GM12891 (cell line): ENCODE measurements at regions not wholly inside any gene's neighbourhood (a gene's known extent, or its start where the extent isn't known, plus 50 kb on each side); places are given as distances from the start of the nearest gene placed in this dataset.

Source experiments
- DNase-seq: peaks from one replicate; pipeline ENCODE4 v3.0.0; 2011; ENCODE audit warnings: low spot score; ENCODE audit not compliant: insufficient read length
- FAIRE-seq: peaks from 2 replicates; lab custom pipeline; 2011; peaks lifted over from hg19 to GRCh38; lab: Jason Lieb, UNC
- PAX5 ChIP-seq: IDR thresholded peaks from 2 replicates; pipeline ENCODE4 v1.6.1; 2011; ENCODE audit warnings: low read length, moderate library complexity, mild to moderate bottlenecking; ENCODE audit not compliant: insufficient read depth, severe bottlenecking
- POLR2A ChIP-seq: IDR thresholded peaks from 2 replicates; pipeline ENCODE4 v1.6.1; 2011; ENCODE audit warnings: low read depth, low read length, control low read depth
- POLR2AphosphoS5 ChIP-seq: IDR thresholded peaks from 2 replicates; pipeline ENCODE4 v1.6.1; 2011; ENCODE audit warnings: low read depth, low read length, control low read depth
- POU2F2 ChIP-seq: IDR thresholded peaks from 2 replicates; pipeline ENCODE4 v1.6.1; 2011; ENCODE audit warnings: low read depth, mild to moderate bottlenecking, control low read depth, low read length, moderate library complexity
- SPI1 ChIP-seq: IDR thresholded peaks from 2 replicates; pipeline ENCODE4 v1.6.1; 2011; ENCODE audit warnings: low read depth, low read length, control low read depth
- TAF1 ChIP-seq: IDR thresholded peaks from 2 replicates; pipeline ENCODE4 v1.6.1; 2011; ENCODE audit warnings: low read depth, low read length, control low read depth

DNA sequence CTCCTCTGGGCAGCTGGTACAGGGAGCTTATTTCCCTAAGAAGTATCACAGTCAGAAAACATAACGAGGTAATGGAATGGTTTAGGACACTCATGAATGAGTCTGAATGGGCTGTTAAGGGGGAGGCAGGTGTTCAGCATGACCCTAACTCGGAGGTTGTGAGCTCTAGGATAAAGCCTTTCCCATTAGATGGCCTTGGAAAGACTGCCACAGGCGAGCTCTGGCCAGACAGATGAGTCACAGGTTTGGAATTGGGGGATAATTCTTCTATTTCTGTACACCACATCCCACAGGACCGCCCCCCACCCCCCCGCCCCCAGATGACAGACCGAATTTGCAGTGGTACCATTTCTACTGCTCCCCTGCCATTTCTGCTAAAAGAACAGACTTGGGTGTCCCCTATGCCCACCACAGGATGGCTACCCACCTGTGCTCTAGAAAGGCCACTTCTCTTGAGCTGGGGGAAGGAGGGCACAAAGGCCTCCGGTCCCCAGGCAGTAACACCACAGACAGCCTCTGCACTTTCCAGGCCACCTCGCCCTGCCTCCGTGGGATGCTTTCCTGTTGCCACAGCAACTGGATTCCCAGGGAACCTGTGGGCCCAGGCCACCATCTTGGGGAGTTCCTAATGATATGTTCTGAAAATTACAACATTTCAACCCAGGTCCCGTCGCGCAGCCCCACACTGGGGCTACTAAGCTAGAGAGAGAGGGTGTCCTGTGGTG is 76.7 kb downstream of the TRIM29 start:
- FAIRE-seq (no peak), DNase-seq (no peak)
- TF ChIP-seq PAX5, result no peak
- TF ChIP-seq SPI1, result no peak
- no peak for TF ChIP-seq POU2F2
- no peak for TF ChIP-seq POLR2AphosphoS5
- TF ChIP-seq POLR2A, result no peak
- no peak for TF ChIP-seq TAF1

DNA sequence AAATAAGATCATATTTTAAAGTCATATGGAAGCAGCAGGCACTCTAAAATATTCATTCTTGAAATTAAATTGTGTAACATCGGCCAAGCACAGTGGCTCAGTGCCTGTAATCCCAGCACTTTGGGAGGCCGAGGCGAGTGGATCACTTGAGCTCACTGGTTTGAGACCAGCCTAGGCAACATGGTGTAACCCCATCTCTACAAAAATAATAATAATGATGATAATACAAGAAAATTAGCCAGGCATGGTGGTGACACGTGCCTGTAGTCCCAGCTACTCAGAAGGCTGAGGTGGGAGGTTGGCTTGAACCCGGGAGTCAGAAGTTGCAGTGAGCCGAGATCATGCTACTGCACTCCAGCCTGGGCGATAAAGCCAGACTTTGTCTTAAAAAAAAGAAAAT is 77.4 kb downstream of the TRIM29 start:
- DNase-seq (no peak), FAIRE-seq (no peak)
- TF ChIP-seq POLR2A (no peak), PAX5 (no peak), TAF1 (no peak), POU2F2 (no peak), POLR2AphosphoS5 (no peak), SPI1 (no peak)

DNA sequence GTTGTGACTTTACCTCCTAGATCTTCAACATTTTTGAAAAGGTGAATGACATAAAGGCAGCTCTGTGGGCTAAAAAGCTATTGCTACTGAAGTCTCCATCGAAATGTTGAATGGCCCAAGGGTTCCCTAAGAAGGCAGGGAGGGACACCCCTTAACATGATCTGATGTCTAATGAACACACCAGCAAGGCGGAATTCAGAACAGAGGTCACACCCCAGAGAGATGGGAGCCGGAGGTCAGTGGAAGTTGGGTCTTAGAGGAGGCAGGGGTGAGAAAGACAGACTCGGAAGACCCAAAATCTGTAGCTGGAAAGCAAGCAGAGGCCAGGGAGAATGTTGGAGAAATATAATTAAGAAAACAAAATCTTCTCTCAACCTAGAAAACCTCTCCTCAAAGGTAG is 79.0 kb downstream of the TRIM29 start:
- FAIRE-seq (no peak), DNase-seq (no peak)
- TF ChIP-seq POLR2AphosphoS5 (no peak), TAF1 (no peak), SPI1 (no peak), POLR2A (no peak), PAX5 (no peak), POU2F2 (no peak)

DNA sequence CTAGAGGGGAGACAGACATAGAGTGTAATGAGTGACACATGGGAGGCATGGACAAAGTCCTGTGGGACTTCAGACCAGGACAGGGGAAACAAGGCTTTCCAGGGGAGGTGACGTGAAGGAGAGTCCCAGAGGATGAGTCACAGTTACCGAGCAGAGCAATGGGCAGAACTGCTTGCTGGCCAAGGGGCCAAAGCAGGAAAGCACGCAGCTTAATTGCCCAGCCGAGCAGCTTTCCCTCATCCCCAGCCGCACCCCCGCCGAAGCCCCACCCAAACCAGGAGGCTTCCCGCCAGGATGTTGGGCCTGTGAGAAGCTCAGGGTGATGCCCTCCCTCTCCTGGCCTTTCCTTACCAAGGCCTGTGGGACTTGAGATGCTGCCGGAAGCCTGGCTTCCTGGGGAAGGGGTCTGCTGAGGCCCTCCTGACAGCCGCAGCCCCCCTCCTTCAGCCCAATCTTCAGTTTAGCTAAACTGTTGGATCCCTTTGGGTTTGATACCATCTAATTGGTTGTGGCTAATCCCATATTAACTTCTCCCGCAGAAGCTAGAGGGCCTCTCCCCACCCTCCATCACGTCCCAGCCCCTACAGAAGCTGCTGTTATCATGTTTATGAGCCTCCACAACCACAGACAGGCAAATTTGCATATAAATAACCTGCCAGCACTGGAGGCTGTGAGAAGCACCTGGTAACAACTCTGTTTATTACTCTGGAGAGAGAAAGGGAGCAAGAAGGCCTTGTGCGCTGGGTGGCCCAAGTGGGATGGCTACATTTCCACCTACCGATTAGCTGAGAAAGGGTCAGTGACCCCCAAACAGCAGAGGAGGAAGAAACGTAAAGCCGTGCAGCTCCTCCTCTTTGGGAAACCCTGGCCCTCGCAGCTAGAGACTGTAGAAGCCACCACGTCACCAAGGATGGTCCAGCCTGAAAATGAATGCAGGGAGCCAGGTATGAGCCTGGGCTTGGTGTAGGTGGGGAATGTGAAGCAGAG is 80.0 kb downstream of the TRIM29 start:
- DNase-seq (no peak), FAIRE-seq (no peak)
- TF ChIP-seq SPI1, result no peak
- no peak for TF ChIP-seq TAF1
- no peak for TF ChIP-seq POLR2A
- no peak for TF ChIP-seq POU2F2
- no peak for TF ChIP-seq POLR2AphosphoS5
- no peak for TF ChIP-seq PAX5

DNA sequence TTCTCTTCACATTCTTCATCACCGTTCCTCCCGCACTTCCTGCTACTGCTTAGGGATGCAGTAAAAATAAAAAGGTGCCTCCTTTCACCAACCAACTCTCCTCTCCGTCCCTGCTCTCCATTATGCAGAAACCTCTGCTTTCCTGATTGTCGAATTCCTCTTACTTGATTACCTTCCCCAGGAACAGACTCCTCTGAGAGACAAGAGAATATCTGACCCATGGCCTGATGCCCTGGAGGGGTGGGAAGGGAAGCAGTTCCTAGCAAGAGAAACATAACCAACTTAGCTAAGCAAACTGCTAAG is 80.9 kb downstream of the TRIM29 start:
- FAIRE-seq (no peak), DNase-seq (no peak)
- TF ChIP-seq SPI1, result no peak
- no peak for TF ChIP-seq POLR2AphosphoS5
- TF ChIP-seq POU2F2, result no peak
- no peak for TF ChIP-seq PAX5
- no peak for TF ChIP-seq POLR2A

DNA sequence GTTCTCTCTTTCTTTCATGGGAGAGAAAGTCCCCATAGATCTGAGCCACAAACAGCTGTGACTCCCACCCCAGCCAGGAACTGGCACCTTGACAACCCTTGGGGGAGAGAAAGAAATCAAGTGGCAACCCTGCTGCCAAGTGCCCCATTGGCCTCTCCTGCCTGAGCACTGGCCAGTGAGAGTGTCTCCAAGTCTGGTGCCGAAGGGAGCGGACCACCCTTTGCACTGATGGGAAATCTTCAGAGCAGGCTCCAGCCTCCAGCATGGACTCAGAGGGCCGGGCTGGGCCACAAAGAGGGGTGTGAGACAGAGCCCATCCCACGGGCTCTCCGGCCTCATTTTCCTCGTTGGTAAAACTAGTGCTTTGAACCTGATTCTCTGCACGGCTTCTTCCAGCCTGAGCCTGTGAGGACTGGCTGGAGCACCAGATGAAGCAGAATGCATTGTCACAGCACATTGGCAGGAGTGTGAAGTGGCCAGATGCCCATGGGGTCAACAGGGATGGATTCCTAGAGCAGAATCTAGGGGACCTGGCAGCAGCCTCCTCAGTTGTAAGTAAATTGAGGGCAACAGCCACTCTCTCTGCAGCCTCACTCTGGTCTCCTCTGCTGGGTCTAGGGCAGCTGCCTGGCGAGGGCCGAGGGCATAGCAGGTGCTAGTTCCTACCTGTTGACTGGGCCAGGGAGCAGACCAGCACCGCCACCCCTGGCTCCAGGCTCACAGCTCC is 81.4 kb downstream of the TRIM29 start:
- TF ChIP-seq POLR2AphosphoS5 (no peak), POLR2A (no peak), PAX5 (no peak), POU2F2 (no peak), TAF1 (no peak), SPI1 (no peak)
- FAIRE-seq (no peak), DNase-seq (no peak)

- DNase-seq (no peak), FAIRE-seq (no peak)
- no peak for TF ChIP-seq PAX5
- no peak for TF ChIP-seq POU2F2
- no peak for TF ChIP-seq TAF1
- TF ChIP-seq SPI1, result no peak
- no peak for TF ChIP-seq POLR2AphosphoS5
- no peak for TF ChIP-seq POLR2A
Observed at GRCh38 chr11:120055646-120056045, 82.3 kb downstream of the TRIM29 start.

DNA sequence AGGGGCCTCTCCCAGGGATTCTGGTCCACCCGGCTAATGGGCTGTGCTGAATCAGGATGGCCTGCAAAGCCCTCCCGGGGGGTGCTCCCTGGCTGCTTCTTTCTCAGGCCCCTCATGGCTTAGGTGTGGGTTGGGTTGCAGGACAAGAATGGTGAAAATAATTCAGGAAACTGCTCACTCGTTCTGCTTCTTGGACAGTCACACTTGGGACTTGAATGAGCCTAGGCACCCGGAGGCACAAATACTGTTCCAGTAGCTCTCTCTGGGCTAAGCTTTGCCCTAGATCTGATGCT is 83.2 kb downstream of the TRIM29 start:
- no peak for FAIRE-seq
- TF ChIP-seq POU2F2 (no peak), POLR2A (no peak), PAX5 (no peak)
- DNase-seq, result no peak

DNA sequence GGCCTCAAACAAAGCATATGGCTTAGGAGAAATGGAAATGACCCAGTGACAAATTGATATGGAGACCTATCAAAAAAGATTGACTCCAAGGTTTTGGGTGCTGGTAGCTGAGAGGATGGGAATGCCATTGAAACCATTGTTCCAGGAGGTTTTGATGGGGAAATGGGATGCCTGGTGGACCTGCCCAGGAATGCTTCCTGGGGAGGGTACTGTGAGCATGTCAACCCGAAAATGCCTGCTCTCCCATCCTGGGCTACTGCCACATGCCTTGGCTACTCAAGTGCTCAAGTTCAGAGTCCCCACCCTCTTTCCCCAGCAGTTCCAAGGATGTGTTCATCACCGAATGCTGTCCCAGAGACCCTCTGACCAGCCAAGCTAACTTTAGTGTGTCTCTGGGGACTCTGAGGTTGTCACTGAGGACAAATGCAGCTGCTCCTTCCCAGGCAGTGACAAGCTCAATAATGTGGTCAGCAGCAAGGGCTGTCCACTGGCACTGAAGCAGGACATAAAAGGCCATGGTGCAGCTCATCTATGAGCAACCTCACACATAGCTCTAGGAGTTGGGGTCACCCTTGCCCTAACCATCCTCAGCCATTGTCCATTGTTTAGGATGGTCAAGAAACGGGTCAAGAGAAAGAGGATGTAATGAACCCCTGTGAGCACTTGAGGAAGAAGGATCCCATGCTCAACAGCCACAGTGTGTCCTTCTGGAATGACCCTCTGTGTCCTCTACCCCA is 83.7 kb downstream of the TRIM29 start:
- no peak for DNase-seq
- TF ChIP-seq POLR2AphosphoS5, result no peak
- no peak for FAIRE-seq
